ENCODE measurements at regions not wholly inside any gene's neighbourhood (a gene's known extent, or its start where the extent isn't known, plus 50 kb on each side); places are given as distances from the start of the nearest gene placed in this dataset.

- TF ChIP-seq NFIC (IDR thresholded peaks at IDR 0.05; ENCODE audit: borderline replicate concordance) (peak; percentile 91), IRF3 (IDR thresholded peaks at IDR 0.05; ENCODE audit: low read depth, low read length) (no peak), RAD21 (IDR thresholded peaks at IDR 0.05; ENCODE audit: low read length) (no peak), RXRA (IDR thresholded peaks at IDR 0.05; ENCODE audit: borderline replicate concordance, low read depth) (0 out of 2 replicates have a peak, but pooled peaks have one; percentile 31), JUND (IDR thresholded peaks at IDR 0.05) (peak; percentile 41; the same call in 1 of the 2 replicates)
Observed at GRCh38 chr20:7790189-7790588, 150.1 kb downstream of the HAO1 start (continued).

- Histone ChIP-seq H3K36me3 (replicated peaks in 1 of 2; ENCODE audit: control insufficient read depth in 1 of 2, insufficient read depth in 2 of 2, low read length in 1 of 2) (no peaks in the 10 kb centered on the region), H3K4me1 (ENCODE audit: control insufficient read depth in 1 of 2, insufficient read depth in 2 of 2, low read depth in 1 of 2, low read length in 1 of 2) (0 out of 4 replicates have a peak, but pooled peaks cover 0 to 5% of the 10 kb centered on the region in 2 experiments), H2AFZ (ENCODE audit: low read depth) (no peak overlapping the region), H3K9me2 (no peaks in the 10 kb centered on the region), H4K20me1 (ENCODE audit: insufficient read depth) (no peaks in the 10 kb centered on the region), H3K27ac (ENCODE audit: low read depth in 2 of 2, low read length in 1 of 2) (no peak overlapping the region), H3F3A (replicated peaks; ENCODE audit: insufficient read depth) (peaks cover 7% of the 10 kb centered on the region), H3K9ac (no peak overlapping the region), H3K4me2 (no peak overlapping the region), H3K9me3 (no peaks in the 10 kb centered on the region), H3K27me3 (ENCODE audit: insufficient read depth) (no peaks in the 10 kb centered on the region), H3K79me2 (ENCODE audit: insufficient read depth) (no peaks in the 10 kb centered on the region), H3K4me3 (ENCODE audit: low read depth in 2 of 2, low read length in 1 of 2) (no peak overlapping the region)
- 34% methylated on average over 4 of the region's 4 CpGs for WGBS (ENCODE audit: low lambda C conversion rate)
- ChIA-PET POLR2A (no interaction called here), CTCF (no interaction called here)
- no peak for DNase-seq
- TF ChIP-seq, protein P1, sequence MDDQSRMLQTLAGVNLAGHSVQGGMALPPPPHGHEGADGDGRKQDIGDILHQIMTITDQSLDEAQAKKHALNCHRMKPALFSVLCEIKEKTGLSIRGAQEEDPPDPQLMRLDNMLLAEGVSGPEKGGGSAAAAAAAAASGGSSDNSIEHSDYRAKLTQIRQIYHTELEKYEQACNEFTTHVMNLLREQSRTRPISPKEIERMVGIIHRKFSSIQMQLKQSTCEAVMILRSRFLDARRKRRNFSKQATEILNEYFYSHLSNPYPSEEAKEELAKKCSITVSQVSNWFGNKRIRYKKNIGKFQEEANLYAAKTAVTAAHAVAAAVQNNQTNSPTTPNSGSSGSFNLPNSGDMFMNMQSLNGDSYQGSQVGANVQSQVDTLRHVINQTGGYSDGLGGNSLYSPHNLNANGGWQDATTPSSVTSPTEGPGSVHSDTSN (IDR thresholded peaks at IDR 0.05), result no peak
- no peak for TF ChIP-seq RFX5 (IDR thresholded peaks at IDR 0.05; ENCODE audit: low read length)
- TF ChIP-seq MXI1 (IDR thresholded peaks at IDR 0.05; ENCODE audit: low read depth, low read length), result no peak
- no peak for TF ChIP-seq RXRA (IDR thresholded peaks at IDR 0.05; ENCODE audit: borderline replicate concordance, low read depth)
- TF ChIP-seq GATA2 (CRISPR knock-in tag; IDR thresholded peaks at IDR 0.05), result no peak
- TF ChIP-seq TAF1 (IDR thresholded peaks at IDR 0.05; ENCODE audit: borderline replicate concordance, low read depth, low read length), result no peak
- no peak for TF ChIP-seq SIN3A (IDR thresholded peaks at IDR 0.05; ENCODE audit: borderline replicate concordance, low read depth, low read length)
- TF ChIP-seq ELF1 (IDR thresholded peaks at IDR 0.05), result no peak
- TF ChIP-seq GABPA (IDR thresholded peaks at IDR 0.05; ENCODE audit: low read depth), result no peak
- no peak for TF ChIP-seq CHD2 (IDR thresholded peaks at IDR 0.05; ENCODE audit: low read length, partially characterized antibody)
- no peak for TF ChIP-seq USF2 (IDR thresholded peaks at IDR 0.05; ENCODE audit: borderline replicate concordance, low read depth, low read length)
- TF ChIP-seq FOSL2 (IDR thresholded peaks at IDR 0.05; ENCODE audit: borderline replicate concordance, low read depth), result no peak
- TF ChIP-seq REST (IDR thresholded peaks at IDR 0.05; ENCODE audit: low read depth, low read length), result no peak
Observed at GRCh38 chr20:7792150-7792869, 147.9 kb downstream of the HAO1 start.
